ENCODE measurements at regions not wholly inside any gene's neighbourhood (a gene's known extent, or its start where the extent isn't known, plus 50 kb on each side); places are given as distances from the start of the nearest gene placed in this dataset.

DNA sequence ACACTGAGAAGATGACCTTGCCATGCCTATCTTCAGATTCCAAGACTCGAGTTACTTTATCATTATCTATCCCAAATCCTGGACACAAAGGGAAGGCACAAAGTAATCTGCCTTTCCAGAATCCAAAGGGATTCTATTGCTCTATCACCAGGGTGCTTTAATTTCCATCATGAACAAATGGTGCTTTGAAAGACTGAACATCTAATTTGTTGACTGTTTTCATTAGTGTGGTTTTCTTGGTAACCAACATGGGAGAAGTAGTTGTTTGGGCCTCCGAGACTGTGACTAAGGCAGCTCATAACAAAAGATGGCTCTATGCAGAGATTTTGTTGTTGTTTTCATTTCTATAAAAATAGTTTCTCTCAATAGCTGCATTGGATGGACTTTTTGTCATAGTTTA is 441.0 kb upstream of the SOX9 start:
- Histone ChIP-seq H2BK120ac (replicated peaks; ENCODE audit: low read depth, low read length) (no peak overlapping the region), H3K9ac (replicated peaks in 1 of 4; ENCODE audit: extremely low read depth in 1 of 4, low read depth in 3 of 4, low read length in 3 of 4) (no peak overlapping the region), H3K18ac (ENCODE audit: extremely low read depth, low read length) (no peak overlapping the region), H2AFZ (ENCODE audit: low read length) (no peak overlapping the region), H3K36me3 (ENCODE audit: control insufficient read depth in 2 of 4, insufficient read depth in 4 of 4, low read length in 3 of 4) (no peaks in the 10 kb centered on the region), H3K56ac (replicated peaks; ENCODE audit: insufficient read length, low read depth, low read length) (no peak overlapping the region), H3K4ac (replicated peaks; ENCODE audit: insufficient read length, low read depth, low read length) (no peak overlapping the region), H4K20me1 (replicated peaks in 1 of 2; ENCODE audit: control insufficient read depth in 1 of 2, insufficient read depth in 2 of 2, low read length in 2 of 2) (no peaks in the 10 kb centered on the region), H3K79me1 (ENCODE audit: low read depth, low read length) (no peaks in the 10 kb centered on the region), H3K23me2 (ENCODE audit: low read depth, low read length) (no peaks in the 10 kb centered on the region), H2BK15ac (ENCODE audit: low read length) (no peak overlapping the region), H3K27me3 (replicated peaks in 1 of 4; ENCODE audit: control insufficient read depth in 3 of 4, extremely low read depth in 1 of 4, insufficient read depth in 3 of 4, low read length in 3 of 4) (no peaks in the 10 kb centered on the region), H3K27ac (ENCODE audit: low read depth, low read length) (no peak overlapping the region), H2BK20ac (ENCODE audit: low read length) (no peak overlapping the region), H3K23ac (ENCODE audit: insufficient read length) (no peak overlapping the region), H2BK12ac (ENCODE audit: low read depth, low read length) (no peak overlapping the region), H3K4me1 (replicated peaks in 1 of 4; ENCODE audit: control insufficient read depth in 3 of 4, insufficient read depth in 4 of 4, low read length in 3 of 4) (no peaks in the 10 kb centered on the region), H3K9me3 (ENCODE audit: insufficient read depth in 2 of 2, low read depth in 1 of 2, low read length in 1 of 2) (no peaks in the 10 kb centered on the region), H3K79me2 (ENCODE audit: control insufficient read depth in 1 of 2, insufficient read depth in 2 of 2, low read length in 2 of 2) (no peaks in the 10 kb centered on the region), H4K5ac (ENCODE audit: insufficient read length, low read depth, low read length) (no peak overlapping the region), H4K8ac (ENCODE audit: extremely low read depth, insufficient read depth, low read length) (no peak overlapping the region), H2BK5ac (ENCODE audit: low read depth, low read length) (no peak overlapping the region), H3K14ac (ENCODE audit: insufficient read length) (no peak overlapping the region), H2AK5ac (ENCODE audit: low read depth, low read length) (no peak overlapping the region), H3K4me2 (ENCODE audit: insufficient read depth in 1 of 2, low read depth in 2 of 2, low read length in 2 of 2) (no peak overlapping the region), H4K91ac (replicated peaks; ENCODE audit: insufficient read length, low read length) (no peak overlapping the region), H3K4me3 (ENCODE audit: extremely low read depth in 1 of 4, insufficient read depth in 2 of 4, low read depth in 3 of 4, low read length in 4 of 4) (no peak overlapping the region)
- FAIRE-seq (no peak), DNase-seq (ENCODE audit: low read depth in 1 of 2, low spot score in 2 of 2) (no peak)
- POLR2A ChIA-PET (ENCODE audit: partially characterized antibody): no interaction called here
- 92% methylated on average over 2 of the region's 2 CpGs; no CpG with 5 or more reads in 1 of the 2 experiments for WGBS, 2 experiments (ENCODE audit: extremely low coverage in 1 of 2, insufficient coverage in 1 of 2, insufficient read length in 1 of 2, insufficient replicate concordance in 2 of 2, low coverage in 1 of 2, low lambda C conversion rate in 2 of 2, missing lambda C conversion rate in 1 of 2)
- CTCF ChIA-PET (ENCODE audit: partially characterized antibody): no interaction called here
- no peak for TF ChIP-seq RBBP5 (IDR thresholded peaks at IDR 0.05; ENCODE audit: borderline replicate concordance, low read depth, low read length)
- no peak for TF ChIP-seq BCL11A (IDR thresholded peaks at IDR 0.05; ENCODE audit: low read depth in 2 of 2, low read length in 2 of 2)
- TF ChIP-seq, protein P1, sequence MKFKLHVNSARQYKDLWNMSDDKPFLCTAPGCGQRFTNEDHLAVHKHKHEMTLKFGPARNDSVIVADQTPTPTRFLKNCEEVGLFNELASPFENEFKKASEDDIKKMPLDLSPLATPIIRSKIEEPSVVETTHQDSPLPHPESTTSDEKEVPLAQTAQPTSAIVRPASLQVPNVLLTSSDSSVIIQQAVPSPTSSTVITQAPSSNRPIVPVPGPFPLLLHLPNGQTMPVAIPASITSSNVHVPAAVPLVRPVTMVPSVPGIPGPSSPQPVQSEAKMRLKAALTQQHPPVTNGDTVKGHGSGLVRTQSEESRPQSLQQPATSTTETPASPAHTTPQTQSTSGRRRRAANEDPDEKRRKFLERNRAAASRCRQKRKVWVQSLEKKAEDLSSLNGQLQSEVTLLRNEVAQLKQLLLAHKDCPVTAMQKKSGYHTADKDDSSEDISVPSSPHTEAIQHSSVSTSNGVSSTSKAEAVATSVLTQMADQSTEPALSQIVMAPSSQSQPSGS (IDR thresholded peaks at IDR 0.05; ENCODE audit: low read length): no peak
- TF ChIP-seq SIN3A (conservative IDR thresholded peaks at IDR 0.05 in 1 of 2, IDR thresholded peaks at IDR 0.05 in 1 of 2; ENCODE audit: low read depth in 1 of 2, low read length in 2 of 2): no peak
- no peak for TF ChIP-seq BRCA1 (IDR thresholded peaks at IDR 0.05; ENCODE audit: low read depth, low read length)
- TF ChIP-seq EP300 (IDR thresholded peaks at IDR 0.05; ENCODE audit: borderline replicate concordance in 1 of 2, low read depth in 2 of 2, low read length in 2 of 2): no peak
- TF ChIP-seq CTBP2 (IDR thresholded peaks at IDR 0.05; ENCODE audit: borderline replicate concordance, insufficient read depth, insufficient read length, low read length): no peak
